ENCODE measurements at regions not wholly inside any gene's neighbourhood (a gene's known extent, or its start where the extent isn't known, plus 50 kb on each side); places are given as distances from the start of the nearest gene placed in this dataset.
"Not testable (repeated sequence)": the region's sequence is repeated elsewhere in the genome, so short reads cannot be mapped to it uniquely, and the experiment has no call there.

DNA sequence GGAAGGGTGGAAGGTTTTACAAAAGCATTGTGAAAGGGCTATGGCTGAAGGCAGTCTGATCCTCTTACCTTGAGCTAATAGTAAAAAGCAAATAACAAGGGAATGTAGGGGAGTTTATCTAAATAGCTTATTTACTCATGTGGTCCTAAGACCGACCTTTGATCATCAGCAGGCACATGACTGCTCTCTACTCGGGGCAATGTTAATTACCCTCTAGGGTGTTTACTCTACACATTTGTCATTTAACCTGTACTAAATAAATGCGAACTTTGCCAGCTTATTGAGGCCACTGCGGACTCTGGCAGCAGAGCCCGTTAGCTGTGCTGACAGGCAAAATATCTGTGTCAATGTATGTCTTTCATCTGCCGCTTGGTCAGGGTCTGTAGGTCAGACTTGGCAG, 768.3 kb upstream of the ATXN7L3B start:
- DNase-seq = no peak

DNA sequence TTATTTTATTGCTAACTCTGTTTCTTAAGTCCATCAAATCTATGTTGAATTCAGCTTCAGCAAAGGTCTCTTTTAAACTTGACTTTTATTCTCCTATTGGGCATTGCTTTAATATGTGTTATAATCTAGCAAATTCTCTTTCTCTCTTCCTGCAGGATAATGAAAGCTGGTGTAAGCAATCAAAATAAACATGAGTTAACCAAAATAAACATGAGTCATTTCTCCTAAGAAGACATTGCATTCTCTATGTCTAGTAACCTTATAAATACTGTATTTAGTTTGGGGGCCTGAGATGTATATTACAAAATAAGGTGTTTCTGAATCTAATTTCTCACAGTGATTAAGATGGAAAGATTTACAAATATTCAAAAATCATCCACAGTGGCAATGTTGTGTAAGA, 739.1 kb upstream of the ATXN7L3B start:
- no peak for DNase-seq

DNA sequence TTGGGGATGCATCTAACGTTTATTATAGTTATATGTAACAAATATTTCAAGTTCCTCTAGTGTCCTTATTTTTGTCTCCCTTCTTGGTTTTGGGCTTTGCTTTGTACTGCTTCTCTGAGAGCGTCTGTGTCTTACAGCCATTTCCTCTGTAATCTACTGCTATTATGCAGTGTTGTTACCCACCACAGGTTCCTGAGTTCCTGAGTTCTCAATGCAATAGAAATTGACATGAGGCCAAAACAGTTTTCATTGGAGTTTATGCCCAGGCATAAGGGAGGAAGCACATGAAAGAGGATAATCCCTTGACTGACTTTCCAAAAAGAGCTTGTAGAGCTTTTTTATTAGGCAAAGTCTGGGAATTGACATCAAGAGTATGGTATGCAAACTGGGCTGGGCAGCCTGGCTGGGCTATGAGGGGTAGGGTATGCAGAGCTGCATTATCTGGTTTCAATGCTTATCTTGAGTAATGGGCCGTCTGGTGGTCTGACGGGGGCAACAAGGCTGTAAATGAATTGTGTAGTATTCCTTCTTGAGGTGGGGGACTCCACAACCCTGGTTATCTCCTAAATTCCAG, 722.5 kb upstream of the ATXN7L3B start:
- DNase-seq = no peak

DNA sequence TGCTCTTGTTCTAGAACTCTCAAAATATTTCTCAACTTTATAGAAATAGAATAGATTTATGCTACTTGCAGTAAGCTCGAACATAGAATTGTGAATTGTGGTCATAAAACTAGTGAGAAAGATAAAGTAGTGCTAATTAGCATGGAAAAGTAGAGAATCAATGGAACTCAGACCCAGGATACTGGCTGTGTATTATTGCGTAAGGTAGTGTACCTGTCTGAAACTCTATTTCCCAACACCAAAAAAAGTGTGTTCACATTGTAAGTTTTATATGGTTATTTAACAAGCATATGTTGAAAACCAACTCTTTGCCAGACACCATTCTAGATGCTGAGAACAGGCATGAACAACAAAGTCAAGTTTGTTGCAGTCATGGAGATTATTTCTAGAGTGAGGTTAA, 720.5 kb upstream of the ATXN7L3B start:
- DNase-seq = no peak

DNA sequence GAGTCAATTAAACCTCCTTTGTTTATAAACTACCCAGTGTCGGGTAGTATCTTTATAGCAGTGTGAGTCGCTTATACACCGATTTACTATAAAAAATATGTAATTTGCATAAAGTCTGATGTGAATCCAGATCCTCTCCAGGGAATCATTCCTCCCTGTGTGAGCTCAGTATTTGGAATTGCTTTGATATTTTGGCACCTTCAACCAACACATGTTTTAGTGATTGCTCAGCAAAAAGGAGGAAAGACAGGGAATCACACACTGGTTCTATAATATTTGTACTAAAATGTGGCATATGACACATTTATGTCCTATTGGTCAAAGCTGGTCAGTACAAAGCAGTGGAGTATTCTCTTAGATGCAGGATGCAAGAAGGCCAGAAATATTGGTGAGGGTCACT, 703.9 kb upstream of the ATXN7L3B start:
- DNase-seq = no peak

DNA sequence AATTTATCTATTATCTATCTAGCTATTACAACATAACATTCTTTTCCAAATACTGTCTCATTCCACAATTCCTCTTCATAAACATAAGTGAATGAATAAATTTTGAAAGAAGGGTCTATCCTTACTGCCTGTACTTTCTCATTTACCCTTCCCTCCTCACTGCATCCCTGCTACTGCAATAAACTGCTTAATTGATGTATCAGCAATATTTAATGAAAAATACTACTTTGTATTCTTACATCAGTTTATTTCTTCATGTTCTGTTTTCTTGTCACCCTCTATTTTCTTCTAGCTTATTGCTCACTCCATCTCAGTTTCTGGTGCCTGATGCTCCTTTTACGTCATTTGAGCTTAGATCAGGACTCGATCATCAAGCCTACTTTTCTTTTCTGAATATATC, 695.7 kb upstream of the ATXN7L3B start:
- no peak for DNase-seq

DNA sequence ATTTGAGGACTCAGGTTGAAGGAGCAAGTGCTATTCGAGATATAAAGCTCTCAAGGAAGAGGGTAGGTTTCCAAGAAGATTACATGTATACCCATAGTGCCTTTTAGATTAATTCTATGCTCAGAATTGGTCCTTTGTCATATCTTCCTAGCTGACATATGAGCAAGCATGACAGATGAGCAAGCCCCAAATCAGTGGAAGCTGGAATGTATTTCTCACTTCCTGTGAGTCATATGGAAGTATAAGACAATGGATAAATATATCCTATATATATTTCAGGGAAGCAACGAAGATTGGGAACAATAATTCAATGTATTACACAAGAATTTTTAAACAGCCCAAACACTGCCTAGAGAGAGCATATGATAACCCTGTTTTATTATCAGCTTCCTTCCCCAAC, 674.1 kb upstream of the ATXN7L3B start:
- DNase-seq = no peak

DNA sequence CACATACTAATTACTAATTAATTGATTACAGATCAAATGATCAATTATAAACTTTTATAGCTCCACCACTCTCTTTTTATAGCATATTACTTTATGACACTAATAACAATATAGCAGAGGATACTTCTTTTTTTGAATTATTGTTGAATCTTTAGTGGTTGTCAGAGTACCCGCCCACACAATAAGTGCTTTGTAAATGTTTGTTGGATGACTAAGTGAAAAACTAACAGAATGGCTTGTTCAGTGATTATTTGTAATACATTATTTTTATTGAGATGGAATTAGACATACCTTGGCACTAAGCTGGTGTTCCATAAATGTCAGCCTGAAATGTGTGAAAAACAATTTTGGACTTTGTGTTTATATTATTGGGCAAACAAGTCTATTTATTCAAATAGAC, 670.5 kb upstream of the ATXN7L3B start:
- DNase-seq = no peak

DNA sequence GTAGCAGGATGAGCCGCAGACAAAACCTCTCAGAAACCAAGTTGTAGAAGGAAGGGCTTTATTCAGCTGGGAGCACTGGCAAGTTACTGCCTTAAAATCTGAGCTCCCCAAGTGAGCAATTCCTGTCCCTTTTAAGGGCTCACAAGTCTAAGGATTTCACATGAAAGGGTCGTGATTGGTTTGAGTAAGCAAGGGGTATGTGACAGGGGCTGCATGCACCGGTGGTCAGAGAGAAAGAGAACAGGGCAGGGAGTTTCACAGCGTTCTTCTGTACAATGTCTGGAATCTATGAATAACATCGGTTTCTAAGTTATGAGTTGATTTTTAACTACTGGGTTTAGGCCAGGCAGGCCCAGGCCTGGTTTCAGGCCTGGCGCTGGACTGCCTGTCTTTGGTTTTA, 660.3 kb upstream of the ATXN7L3B start:
- not testable (repeated sequence) for DNase-seq

DNA sequence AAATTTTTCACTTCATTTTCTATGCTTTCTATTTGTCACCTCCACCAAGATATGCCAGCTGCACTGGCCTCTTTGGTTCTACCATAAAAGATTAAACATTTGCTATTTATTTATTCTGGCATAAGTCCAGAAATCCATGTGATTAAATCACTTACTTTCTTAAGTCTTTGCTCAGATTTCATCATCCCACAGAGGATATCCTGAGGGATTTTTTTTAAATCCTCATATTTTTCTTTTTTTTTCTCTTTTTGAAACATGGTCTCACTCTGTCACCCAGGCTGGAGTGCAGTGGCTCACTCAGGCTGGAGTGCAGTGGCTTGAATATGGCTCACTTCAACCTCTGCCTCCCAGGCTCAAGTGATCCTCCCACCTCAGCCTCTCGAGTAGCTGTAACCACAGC, 645.4 kb upstream of the ATXN7L3B start:
- DNase-seq = no peak

DNA sequence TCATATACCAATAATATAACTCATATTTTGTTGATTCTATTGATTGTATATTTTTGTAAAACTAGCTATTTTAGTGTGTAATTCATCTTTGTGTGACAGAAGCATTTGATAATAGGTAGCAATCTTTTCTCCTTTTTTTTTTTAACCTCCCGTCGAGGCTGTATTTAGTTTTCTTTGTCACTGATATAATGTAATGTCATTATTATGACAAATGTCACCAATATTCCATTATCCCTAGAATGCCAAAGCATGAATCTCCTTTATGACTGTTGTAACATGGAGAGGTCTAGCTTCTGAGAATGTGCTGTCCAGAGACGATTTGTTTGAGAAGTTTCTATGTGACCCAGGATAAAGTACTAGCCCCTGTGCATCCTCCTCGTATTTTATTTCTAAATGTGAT, 639.0 kb upstream of the ATXN7L3B start:
- no peak for DNase-seq

DNA sequence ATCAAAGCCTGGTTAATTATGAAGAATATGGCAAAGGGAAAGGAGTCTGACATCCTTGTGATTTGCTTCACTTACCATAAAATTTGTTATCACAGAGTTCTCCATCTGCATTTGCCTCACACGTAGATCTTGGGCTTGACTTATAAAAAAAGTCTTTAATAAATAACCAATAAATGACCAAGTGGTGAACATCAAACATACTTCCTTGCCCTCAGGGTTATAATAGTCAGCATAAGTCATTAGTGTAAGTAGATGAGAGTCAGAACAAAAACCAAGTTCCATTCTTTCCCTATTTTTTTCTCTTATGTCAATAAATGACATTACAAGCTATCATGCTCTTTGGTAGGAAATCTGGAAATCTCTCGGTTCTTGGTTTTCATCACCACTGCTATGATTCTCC, 635.4 kb upstream of the ATXN7L3B start:
- no peak for DNase-seq

DNA sequence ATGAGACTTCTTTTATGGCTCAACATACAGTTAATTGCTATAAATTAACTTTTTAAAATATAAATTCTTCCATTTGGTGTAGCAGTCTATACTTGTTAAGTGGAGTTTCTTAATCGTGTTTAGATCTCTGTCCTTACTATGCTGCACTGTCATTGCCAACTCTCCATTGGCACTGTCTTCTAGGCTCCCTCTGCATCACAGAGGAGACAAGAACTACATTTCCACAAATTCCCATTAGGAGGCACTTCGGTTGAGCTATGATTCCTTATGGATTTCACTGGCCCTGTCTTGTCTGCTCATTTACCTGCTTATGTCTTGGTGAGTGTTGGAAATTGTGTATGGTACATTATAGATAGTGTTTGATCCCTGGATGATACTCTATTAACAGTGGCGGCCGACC, 630.9 kb upstream of the ATXN7L3B start:
- no peak for DNase-seq

DNA sequence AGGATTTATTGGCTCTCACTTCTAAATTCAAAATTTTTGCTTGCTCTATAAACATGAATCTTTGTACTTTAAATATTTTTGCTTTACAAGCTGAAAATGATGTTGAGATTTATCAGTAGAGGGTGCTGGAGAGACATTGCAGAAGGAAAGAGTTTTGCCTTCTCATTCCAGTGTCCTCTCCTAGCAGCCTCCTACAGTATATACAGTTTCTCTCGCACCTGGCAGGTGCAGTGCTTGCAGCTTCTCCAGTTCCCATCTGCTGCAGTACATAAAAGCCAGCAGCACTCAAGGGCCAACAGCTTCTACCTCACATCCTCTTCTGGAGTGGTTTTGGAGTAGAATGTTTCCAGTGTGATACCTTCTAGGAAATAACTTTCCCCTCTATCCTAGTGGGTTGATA, 601.8 kb upstream of the ATXN7L3B start:
- DNase-seq = no peak

DNA sequence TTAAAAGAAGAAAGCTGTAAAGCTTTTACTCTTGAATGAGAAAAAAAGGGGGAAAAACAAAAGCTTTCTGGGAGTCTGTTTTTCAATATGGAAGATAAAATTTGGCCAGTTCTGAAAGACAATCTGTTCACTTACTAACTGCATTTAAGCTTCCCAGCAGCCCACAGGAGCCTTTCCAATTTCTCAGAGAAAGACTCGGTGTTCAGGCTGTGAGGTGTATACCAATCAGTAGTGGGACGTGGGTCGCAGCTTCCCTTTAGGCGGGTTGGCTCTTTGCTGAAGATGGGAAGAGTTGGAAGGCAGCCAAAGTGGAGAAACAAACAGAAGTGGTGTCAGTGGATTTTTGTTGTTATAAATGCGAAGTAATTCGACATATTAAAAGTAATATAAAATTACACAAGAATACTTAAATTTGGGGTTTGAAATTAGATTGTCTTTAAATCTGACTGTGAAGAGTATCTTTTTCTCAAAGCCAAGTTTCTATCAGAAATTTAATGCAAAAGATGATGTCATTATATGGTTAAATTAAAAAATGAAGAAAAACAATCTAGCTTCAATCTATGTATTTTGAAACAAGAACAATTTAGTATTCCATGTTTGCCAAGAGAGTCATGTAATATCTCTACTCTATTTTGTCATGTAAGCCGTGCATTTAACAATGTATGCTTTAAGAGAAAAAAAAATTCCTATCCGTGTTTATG, 590.2 kb upstream of the ATXN7L3B start:
- DNase-seq = no peak

DNA sequence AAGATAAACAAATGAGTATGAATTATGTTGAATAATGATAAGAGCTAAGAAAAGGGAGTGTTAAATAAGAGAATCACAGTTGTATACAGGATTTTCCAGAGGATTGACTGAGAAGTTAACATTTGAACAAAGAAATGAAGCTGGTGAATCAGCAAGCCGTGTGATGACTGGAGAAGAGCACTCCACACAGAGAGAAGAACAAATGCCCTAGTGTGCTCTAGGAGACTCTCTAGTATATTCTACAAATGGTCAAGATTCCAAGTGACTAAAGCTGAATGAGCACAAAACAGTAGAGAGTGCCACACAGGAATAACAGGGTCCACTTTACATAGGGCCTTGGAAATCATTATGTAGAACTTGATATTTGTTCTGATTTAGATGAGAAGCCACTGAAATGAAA, 587.1 kb upstream of the ATXN7L3B start:
- DNase-seq = no peak

DNA sequence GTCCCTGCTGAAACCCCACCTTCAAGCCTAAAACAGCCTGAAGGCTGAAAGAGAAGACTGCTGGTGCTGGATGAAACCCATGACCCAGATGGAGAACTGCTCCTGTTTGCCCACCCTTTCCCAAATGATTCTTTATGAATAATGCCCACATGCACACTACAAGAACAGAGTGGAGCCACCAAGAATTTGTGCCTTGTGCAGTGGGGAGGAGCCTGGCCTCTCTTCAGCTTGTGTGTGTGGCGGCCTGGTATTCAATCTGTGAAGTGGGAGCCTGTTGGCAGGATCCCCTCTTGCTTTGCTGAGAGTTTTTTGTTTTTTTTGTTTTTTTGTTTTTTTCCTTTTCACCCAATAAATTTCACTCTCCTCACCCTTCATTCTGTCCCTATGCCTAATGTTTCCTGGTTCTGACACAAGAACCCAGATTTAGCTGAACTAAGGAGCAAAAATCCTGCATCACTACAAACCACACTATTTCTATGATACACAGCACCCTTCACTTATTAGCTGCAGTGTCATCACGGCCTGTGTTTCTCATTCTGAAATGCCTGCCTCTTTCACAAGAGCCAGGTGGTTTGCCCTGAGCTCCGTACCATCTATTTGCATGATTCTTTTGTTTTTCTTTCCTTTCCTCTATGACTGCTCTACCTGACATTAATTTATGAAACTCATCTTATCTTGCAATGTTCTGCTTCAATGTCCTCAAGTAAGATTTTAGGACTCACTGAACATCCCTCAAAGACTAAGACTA, 585.5 kb upstream of the ATXN7L3B start:
- DNase-seq = no peak

DNA sequence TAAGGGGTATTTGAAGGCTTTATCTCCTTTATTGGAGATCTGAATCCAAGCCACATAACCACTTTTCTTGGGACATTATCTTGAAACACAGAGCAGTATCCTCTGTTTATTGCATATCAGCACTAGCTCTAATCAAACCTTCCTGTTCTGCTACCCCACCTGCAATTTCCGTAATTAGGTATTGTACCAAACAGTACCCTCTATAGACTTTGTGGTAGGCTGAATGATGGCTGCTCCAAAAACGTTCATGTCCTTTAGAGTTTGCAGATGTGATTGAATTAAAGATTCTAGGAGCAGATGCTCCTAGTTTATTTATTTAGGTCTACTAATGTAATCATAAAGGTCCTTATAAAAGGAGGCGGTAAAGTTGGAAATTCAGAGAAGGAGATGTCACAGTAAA, 573.0 kb upstream of the ATXN7L3B start:
- DNase-seq = no peak

DNA sequence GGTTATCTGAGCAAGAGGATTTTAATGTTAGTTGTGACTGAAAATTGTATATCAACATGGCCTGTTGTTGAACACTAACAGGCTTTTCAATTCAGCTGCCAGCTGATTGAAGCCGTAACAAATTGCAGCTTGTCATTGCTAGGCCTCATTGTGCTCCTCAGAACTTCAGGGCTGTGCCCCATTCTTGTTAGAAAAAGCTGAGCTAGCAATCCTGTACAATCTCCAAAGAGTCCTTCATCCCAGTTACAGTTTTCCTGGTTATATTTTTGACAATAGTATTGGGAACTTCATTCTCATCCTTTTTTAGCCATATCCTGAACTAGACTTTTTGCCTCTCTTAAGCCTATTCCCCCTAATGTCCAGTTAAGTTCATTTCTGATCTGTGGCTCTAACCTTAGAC, 564.1 kb upstream of the ATXN7L3B start:
- no peak for DNase-seq

DNA sequence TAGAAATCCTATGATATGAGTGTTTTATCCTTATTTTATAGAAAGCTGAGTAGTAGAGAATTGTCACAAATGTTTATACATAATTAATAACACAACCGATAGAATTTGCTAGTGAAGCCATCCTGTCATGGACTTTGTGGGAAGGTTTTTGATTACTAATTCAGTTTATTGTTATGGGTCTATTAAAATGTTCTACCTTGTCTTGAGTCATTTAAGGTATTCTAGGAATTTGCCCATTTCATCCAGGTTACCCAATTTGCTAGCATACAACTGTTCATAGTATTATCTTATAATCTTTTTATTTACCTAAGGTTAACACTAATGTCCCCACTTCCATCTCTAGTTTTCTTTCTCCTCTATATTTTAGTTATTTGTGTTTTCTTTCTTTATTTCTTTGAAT, 553.1 kb upstream of the ATXN7L3B start:
- no peak for DNase-seq

DNA sequence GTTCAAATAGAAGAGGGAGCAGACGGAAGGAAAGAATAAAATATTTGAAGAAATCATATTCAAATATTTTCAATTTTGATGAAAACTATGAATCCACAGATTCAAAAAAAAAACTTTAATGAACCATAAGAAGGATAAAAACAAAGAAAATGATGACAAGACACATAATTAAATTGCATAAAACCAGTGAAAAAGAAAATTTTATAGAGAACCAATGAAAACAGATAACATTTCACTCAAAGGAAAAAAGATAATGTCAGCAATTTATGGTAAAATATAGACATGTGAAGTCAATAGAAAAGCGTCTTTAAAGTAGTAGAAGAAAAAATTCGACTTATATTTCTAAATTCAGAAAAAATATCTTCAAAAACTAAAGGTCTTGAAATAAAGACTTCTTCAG, 546.5 kb upstream of the ATXN7L3B start:
- DNase-seq = no peak

DNA sequence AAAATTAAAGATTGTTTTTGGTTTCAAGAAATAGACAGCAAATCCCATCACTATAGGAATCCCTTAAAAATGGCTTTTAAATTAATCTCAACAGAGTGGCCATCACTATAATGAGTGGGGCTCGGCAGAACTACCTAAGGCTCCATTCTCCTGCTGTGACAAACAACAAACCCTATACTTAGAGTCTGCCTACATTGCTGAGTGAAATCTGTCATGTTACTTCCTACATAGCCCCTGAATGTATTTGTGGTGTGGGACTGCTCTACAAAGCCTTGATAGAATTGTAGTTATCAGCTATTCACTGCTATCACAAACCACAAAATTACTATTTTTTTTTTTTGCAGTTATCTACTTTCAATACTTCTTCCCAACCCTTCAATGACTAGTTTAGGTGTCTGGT, 538.7 kb upstream of the ATXN7L3B start:
- no peak for DNase-seq

DNA sequence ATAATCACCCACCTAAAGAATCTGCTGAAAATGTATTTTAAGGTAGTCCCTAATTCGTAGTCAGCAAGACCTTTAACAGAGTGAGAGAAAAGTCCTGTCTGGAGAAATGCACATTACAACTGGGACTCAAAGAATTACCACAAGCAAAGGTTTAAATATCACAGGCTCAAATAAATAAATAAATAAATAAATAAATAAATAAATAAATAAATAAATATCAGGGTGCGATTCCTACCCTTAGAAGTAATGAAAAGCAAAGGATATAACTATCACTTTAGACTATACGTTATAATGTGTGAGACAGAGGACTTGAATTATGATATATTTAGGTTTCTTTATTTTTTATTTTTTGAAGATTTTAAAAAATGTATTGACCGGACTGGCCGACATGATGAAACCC, 522.5 kb upstream of the ATXN7L3B start:
- DNase-seq = no peak

DNA sequence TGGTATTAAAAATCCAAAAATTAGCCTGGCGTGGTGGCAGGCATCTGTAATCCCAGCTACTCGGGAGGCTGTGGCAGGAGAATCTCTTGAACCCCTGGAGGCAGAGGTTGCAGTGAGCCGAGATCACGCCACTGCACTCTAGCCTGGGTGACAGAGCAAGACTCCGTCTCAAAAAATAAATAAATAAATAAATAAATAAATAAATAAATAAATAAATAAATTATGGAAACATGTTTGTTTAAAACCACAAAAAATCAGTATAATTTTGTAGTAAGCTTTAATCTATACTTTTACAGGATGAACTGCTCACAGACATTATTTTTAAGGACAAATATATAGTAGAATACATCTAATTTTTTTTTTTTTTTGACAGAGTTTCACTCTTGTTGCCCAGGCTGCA, 521.3 kb upstream of the ATXN7L3B start:
- DNase-seq = not testable (repeated sequence)

DNA sequence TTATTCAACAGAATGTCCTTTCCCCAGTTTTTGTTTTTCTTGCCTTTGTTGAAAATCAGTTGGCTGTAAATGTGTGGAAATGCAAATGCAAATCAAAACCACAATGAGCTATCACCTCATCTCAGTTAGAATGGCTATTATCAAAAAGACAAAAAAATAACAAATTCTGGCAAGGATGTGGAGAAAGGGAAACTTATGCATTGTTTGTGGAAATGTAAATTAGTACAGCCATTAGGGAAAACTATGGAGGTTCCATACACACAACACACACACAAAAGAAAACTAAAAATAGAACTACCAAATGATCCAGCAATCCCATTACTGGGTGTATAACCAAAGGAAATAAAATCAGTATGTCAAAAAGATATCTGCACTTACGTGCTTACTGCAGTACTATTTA, 518.8 kb upstream of the ATXN7L3B start:
- no peak for DNase-seq
